MM.1S (cell line): ENCODE measurements at regions not wholly inside any gene's neighbourhood (a gene's known extent, or its start where the extent isn't known, plus 50 kb on each side); places are given as distances from the start of the nearest gene placed in this dataset.

Experiments
- CTCF ChIP-seq: fragments of 300-600 bp; sonication (generic); IDR thresholded peaks from 2 replicates; pipeline ENCODE4 v1.5.1; 2016; ENCODE audit warnings: antibody characterized with exemption, low read length, mixed read lengths
- EZH2 ChIP-seq: fragments of 300-600 bp; sonication (generic); optimal IDR thresholded peaks from 2 replicates; pipeline ENCODE3; 2017; ENCODE audit warnings: low read depth, mild to moderate bottlenecking, antibody characterized with exemption, low read length, mixed read lengths
- EZH2phosphoT487 ChIP-seq: fragments of 300-600 bp; sonication (generic); IDR thresholded peaks from 2 replicates; pipeline ENCODE4 v1.6.1; 2018; ENCODE audit warnings: antibody characterized with exemption, low read length

GRCh38 chr5:145044970-145045369 lies 790.2 kb downstream of the PRELID2 start:
- TF ChIP-seq CTCF (no peak), EZH2phosphoT487 (no peak), EZH2 (no peak)
